Thyroid gland (tissue), 4 donors: ENCODE measurements at regions not wholly inside any gene's neighbourhood (a gene's known extent, or its start where the extent isn't known, plus 50 kb on each side); places are given as distances from the start of the nearest gene placed in this dataset.

Source experiments
- DNase-seq, 2 donors: peaks; one replicate each; pipeline ENCODE4 v3.0.0-alpha.2; 2019
- H3K27ac ChIP-seq, 3 donors: fragments of 200-600 bp; sonication (generic); 1 replicate in 2 of 3; 2 replicates in 1 of 3; pipeline ENCODE4 v1.5.1; 2016 to 2019; ENCODE audit warnings: mild to moderate bottlenecking in 1 of 3, moderate library complexity in 1 of 3
- H3K27me3 ChIP-seq: fragments of 200-600 bp; sonication (generic); one replicate; pipeline ENCODE4 v1.5.1; 2019
- H3K36me3 ChIP-seq, 2 donors: fragments of 200-600 bp; sonication (generic); one replicate each; pipeline ENCODE4 v1.5.1; 2016 to 2019
- H3K4me1 ChIP-seq, 2 donors: fragments of 200-600 bp; sonication (generic); one replicate each; pipeline ENCODE4 v1.5.1; 2017 to 2019
- H3K4me3 ChIP-seq, 3 donors: fragments of 200-600 bp; sonication (generic); replicated peaks in 1 of 3; 1 replicate in 2 of 3; 2 replicates in 1 of 3; pipeline ENCODE4 v1.5.1; 2016; ENCODE audit warnings: mild to moderate bottlenecking in 1 of 3
- H3K9me3 ChIP-seq: fragments of 200-600 bp; sonication (generic); one replicate; pipeline ENCODE4 v1.5.1; 2017
- CTCF ChIP-seq, 6 experiments: fragments of 200-600 bp in 3 of 6; fragments of 450-650 bp in 3 of 6; sonication (generic) in 3 of 6; IDR thresholded peaks; one replicate each; pipeline ENCODE4 v1.5.1; 2016 to 2019; ENCODE audit warnings: antibody characterized with exemption in 6 of 6, mild to moderate bottlenecking in 2 of 6, inconsistent platforms in 1 of 6, moderate library complexity in 1 of 6
- POLR2A ChIP-seq, 2 donors: fragments of 450-650 bp; IDR thresholded peaks; one replicate each; pipeline ENCODE4 v1.6.1; 2017; ENCODE audit warnings: antibody characterized with exemption in 2 of 2, mild to moderate bottlenecking in 2 of 2, moderate library complexity in 1 of 2
- WGBS, 2 donors: methylation state at CpG; one replicate each; pipeline ENCODE4 v1.1.5; 2017; 5-methylcytosine and 5-hydroxymethylcytosine counted together
- intact Hi-C: fragments of 100-400 bp; cut with DNase I; formaldehyde crosslinking; loops from one replicate; pipeline ENCODE4 v1.15.1; 2023

- no peak for TF ChIP-seq CTCF (IDR thresholded peaks at IDR 0.05)
- no peak for TF ChIP-seq POLR2A (IDR thresholded peaks at IDR 0.05)
- Histone ChIP-seq H3K4me1 (peaks cover 0 to 5% of the 10 kb centered on the region in 2 donors), H3K4me3 (no peak overlapping the region), H3K27me3 (no peaks in the 10 kb centered on the region), H3K27ac (no peak overlapping the region), H3K9me3 (no peaks in the 10 kb centered on the region), H3K36me3 (no peaks in the 10 kb centered on the region)
- WGBS, 2 donors = 90 to 91% methylated on average over 4 of the region's 4 CpGs
- intact Hi-C loops = no loop called here
- no peak for DNase-seq
These were observed 233.7 kb downstream of the TLE1 start for GRCh38 chr9:81455462-81456219.

GRCh38 chr9:81445331-81445921 is 243.9 kb downstream of the TLE1 start:
- no peak for TF ChIP-seq CTCF (IDR thresholded peaks at IDR 0.05)
- no peak for TF ChIP-seq POLR2A (IDR thresholded peaks at IDR 0.05)
- no peaks in the 10 kb centered on the region for H3K27me3 ChIP-seq
- H3K4me1 ChIP-seq = no peaks in the 10 kb centered on the region
- no peak overlapping the region for H3K27ac ChIP-seq
- DNase-seq = no peak
- intact Hi-C loops = no loop called here
- H3K36me3 ChIP-seq = no peaks in the 10 kb centered on the region
- no peaks in the 10 kb centered on the region for H3K9me3 ChIP-seq
- H3K4me3 ChIP-seq = no peak overlapping the region

GRCh38 chr9:81431641-81432040 is 257.7 kb downstream of the TLE1 start:
- Histone ChIP-seq H3K4me3 (no peak overlapping the region), H3K27ac (no peak overlapping the region), H3K36me3 (no peaks in the 10 kb centered on the region), H3K27me3 (no peaks in the 10 kb centered on the region), H3K9me3 (no peaks in the 10 kb centered on the region), H3K4me1 (no peaks in the 10 kb centered on the region)
- no peak for TF ChIP-seq POLR2A (IDR thresholded peaks at IDR 0.05)
- no peak for TF ChIP-seq CTCF (IDR thresholded peaks at IDR 0.05)
- WGBS, 2 donors = 78 to 83% methylated on average over 4 of the region's 4 CpGs
- intact Hi-C loops = no loop called here
- no peak for DNase-seq

GRCh38 chr9:81430727-81431126 is 258.6 kb downstream of the TLE1 start:
- 50 to 54% methylated on average over 1 of the region's 1 CpG for WGBS, 2 donors
- no peak overlapping the region for H3K4me3 ChIP-seq
- no peak overlapping the region for H3K27ac ChIP-seq
- intact Hi-C loops = no loop called here
- H3K36me3 ChIP-seq = no peaks in the 10 kb centered on the region
- no peaks in the 10 kb centered on the region for H3K9me3 ChIP-seq
- no peak for TF ChIP-seq CTCF (IDR thresholded peaks at IDR 0.05)
- TF ChIP-seq POLR2A (IDR thresholded peaks at IDR 0.05) = no peak
- H3K4me1 ChIP-seq = no peaks in the 10 kb centered on the region
- no peaks in the 10 kb centered on the region for H3K27me3 ChIP-seq
- DNase-seq = no peak

- no peak for TF ChIP-seq POLR2A (IDR thresholded peaks at IDR 0.05)
- TF ChIP-seq CTCF (IDR thresholded peaks at IDR 0.05) = no peak
- 92 to 95% methylated on average over 1 of the region's 1 CpG for WGBS, 2 donors
- intact Hi-C loops = no loop called here
- Histone ChIP-seq H3K27ac (no peak overlapping the region), H3K36me3 (no peaks in the 10 kb centered on the region), H3K9me3 (no peaks in the 10 kb centered on the region), H3K4me1 (no peaks in the 10 kb centered on the region), H3K4me3 (no peak overlapping the region), H3K27me3 (no peaks in the 10 kb centered on the region)
- no peak for DNase-seq
These were observed 261.5 kb downstream of the TLE1 start for GRCh38 chr9:81427870-81428269.
